ENCODE measurements at regions not wholly inside any gene's neighbourhood (a gene's known extent, or its start where the extent isn't known, plus 50 kb on each side); places are given as distances from the start of the nearest gene placed in this dataset.
"Not testable (repeated sequence)": the region's sequence is repeated elsewhere in the genome, so short reads cannot be mapped to it uniquely, and the experiment has no call there.

GRCh38 chr1:195701149-195701548 lies 907.1 kb downstream of the KCNT2 start:
- TF ChIP-seq CTCF (IDR thresholded peaks at IDR 0.05; ENCODE audit: unreplicated experiment in 3 of 3), result no peak
- Mint-ChIP-seq H3K36me3 (ENCODE audit: low read depth) (no peaks in the 10 kb centered on the region), H3K4me1 (no peaks in the 10 kb centered on the region), H3K4me3 (no peak overlapping the region), H3K9me3 (no peaks in the 10 kb centered on the region), H3K27ac (no peak overlapping the region), H3K27me3 (ENCODE audit: low read depth) (no peaks in the 10 kb centered on the region)

GRCh38 chr1:195697130-195697529 lies 911.1 kb downstream of the KCNT2 start:
- no peak overlapping the region for H3K4me3 Mint-ChIP-seq
- H3K27ac Mint-ChIP-seq, result no peak overlapping the region
- no peaks in the 10 kb centered on the region for H3K27me3 Mint-ChIP-seq (ENCODE audit: low read depth)
- H3K4me1 Mint-ChIP-seq, result no peaks in the 10 kb centered on the region
- TF ChIP-seq CTCF (IDR thresholded peaks at IDR 0.05; ENCODE audit: unreplicated experiment in 3 of 3), result no peak
- H3K36me3 Mint-ChIP-seq (ENCODE audit: low read depth), result no peaks in the 10 kb centered on the region
- H3K9me3 Mint-ChIP-seq, result no peaks in the 10 kb centered on the region

GRCh38 chr1:195686764-195687163 lies 921.5 kb downstream of the KCNT2 start:
- Mint-ChIP-seq H3K4me1 (no peaks in the 10 kb centered on the region), H3K4me3 (no peak overlapping the region), H3K27me3 (ENCODE audit: low read depth) (no peaks in the 10 kb centered on the region), H3K9me3 (no peaks in the 10 kb centered on the region), H3K27ac (no peak overlapping the region), H3K36me3 (ENCODE audit: low read depth) (no peaks in the 10 kb centered on the region)
- no peak for TF ChIP-seq CTCF (IDR thresholded peaks at IDR 0.05; ENCODE audit: unreplicated experiment in 3 of 3)

GRCh38 chr1:195664628-195665027 lies 943.6 kb downstream of the KCNT2 start:
- Mint-ChIP-seq H3K36me3 (ENCODE audit: low read depth) (no peaks in the 10 kb centered on the region), H3K27ac (no peak overlapping the region), H3K4me3 (no peak overlapping the region), H3K27me3 (ENCODE audit: low read depth) (no peaks in the 10 kb centered on the region), H3K4me1 (no peaks in the 10 kb centered on the region), H3K9me3 (peaks cover 4% of the 10 kb centered on the region)
- TF ChIP-seq CTCF (IDR thresholded peaks at IDR 0.05; ENCODE audit: unreplicated experiment in 3 of 3), result no peak

GRCh38 chr1:195663549-195664280 lies 944.5 kb downstream of the KCNT2 start:
- no peaks in the 10 kb centered on the region for H3K4me1 Mint-ChIP-seq
- no peak for TF ChIP-seq CTCF (IDR thresholded peaks at IDR 0.05; ENCODE audit: unreplicated experiment in 3 of 3)
- no peaks in the 10 kb centered on the region for H3K36me3 Mint-ChIP-seq (ENCODE audit: low read depth)
- H3K27ac Mint-ChIP-seq, result no peak overlapping the region
- H3K9me3 Mint-ChIP-seq, result peaks cover 4% of the 10 kb centered on the region
- H3K27me3 Mint-ChIP-seq (ENCODE audit: low read depth), result no peaks in the 10 kb centered on the region
- no peak overlapping the region for H3K4me3 Mint-ChIP-seq

- H3K4me3 Mint-ChIP-seq, result no peak overlapping the region
- H3K9me3 Mint-ChIP-seq, result no peaks in the 10 kb centered on the region
- no peaks in the 10 kb centered on the region for H3K27me3 Mint-ChIP-seq (ENCODE audit: low read depth)
- no peaks in the 10 kb centered on the region for H3K4me1 Mint-ChIP-seq
- TF ChIP-seq CTCF (IDR thresholded peaks at IDR 0.05; ENCODE audit: unreplicated experiment in 3 of 3), result no peak
- no peak overlapping the region for H3K27ac Mint-ChIP-seq
- H3K36me3 Mint-ChIP-seq (ENCODE audit: low read depth), result no peaks in the 10 kb centered on the region
These were observed 951.5 kb downstream of the KCNT2 start for GRCh38 chr1:195656780-195657179.

GRCh38 chr1:195648875-195649274 lies 959.4 kb downstream of the KCNT2 start:
- not testable (repeated sequence) for H3K4me3 Mint-ChIP-seq; H3K9me3 Mint-ChIP-seq; H3K27me3 Mint-ChIP-seq (ENCODE audit: low read depth); H3K27ac Mint-ChIP-seq; H3K36me3 Mint-ChIP-seq (ENCODE audit: low read depth); H3K4me1 Mint-ChIP-seq
